ENCODE measurements at regions not wholly inside any gene's neighbourhood (a gene's known extent, or its start where the extent isn't known, plus 50 kb on each side); places are given as distances from the start of the nearest gene placed in this dataset.

GRCh38 chr2:236393581-236393980 lies 129.4 kb upstream of the ASB18 start:
- no peak for TF ChIP-seq Cebpa-rat (IDR thresholded peaks at IDR 0.05)
- peaks cover 7% of the 10 kb centered on the region for H3K4me1 ChIP-seq
- no peaks in the 10 kb centered on the region for H3K36me3 ChIP-seq
- H3K27ac ChIP-seq: no peak overlapping the region
- no peak overlapping the region for H3K9ac ChIP-seq
- no peaks in the 10 kb centered on the region for H3K27me3 ChIP-seq
- no peaks in the 10 kb centered on the region for H4K20me1 ChIP-seq
- peak overlapping the region; percentile 32; the same call in 1 of the 2 replicates for H3K4me2 ChIP-seq
- no peaks in the 10 kb centered on the region for H3K9me3 ChIP-seq
- no peak overlapping the region for H3K4me3 ChIP-seq

- TF ChIP-seq Cebpa-rat (IDR thresholded peaks at IDR 0.05): no peak
- no peaks in the 10 kb centered on the region for H4K20me1 ChIP-seq
- no peaks in the 10 kb centered on the region for H3K9me3 ChIP-seq
- H3K4me1 ChIP-seq: peaks cover 7% of the 10 kb centered on the region
- no peaks in the 10 kb centered on the region for H3K27me3 ChIP-seq
- no peak overlapping the region for H3K4me3 ChIP-seq
- no peaks in the 10 kb centered on the region for H3K36me3 ChIP-seq
- no peak overlapping the region for H3K27ac ChIP-seq
- no peak overlapping the region for H3K9ac ChIP-seq
- H3K4me2 ChIP-seq: no peak overlapping the region
These were observed 130.4 kb upstream of the ASB18 start for GRCh38 chr2:236394571-236394970.

GRCh38 chr2:236395067-236395466 lies 130.9 kb upstream of the ASB18 start:
- Histone ChIP-seq H3K36me3 (no peaks in the 10 kb centered on the region), H3K4me2 (no peak overlapping the region), H3K4me1 (peaks cover 7% of the 10 kb centered on the region), H3K9me3 (no peaks in the 10 kb centered on the region), H3K27ac (no peak overlapping the region), H4K20me1 (no peaks in the 10 kb centered on the region), H3K4me3 (no peak overlapping the region), H3K9ac (no peak overlapping the region), H3K27me3 (no peaks in the 10 kb centered on the region)
- TF ChIP-seq Cebpa-rat (IDR thresholded peaks at IDR 0.05): no peak

- Histone ChIP-seq H3K9me3 (no peaks in the 10 kb centered on the region), H3K27me3 (no peaks in the 10 kb centered on the region), H3K4me3 (no peak overlapping the region)
These were observed 132.7 kb upstream of the ASB18 start for GRCh38 chr2:236396818-236397350.

GRCh38 chr2:236397681-236398080 lies 133.5 kb upstream of the ASB18 start:
- Histone ChIP-seq H3K27ac (no peak overlapping the region), H3K9ac (no peak overlapping the region), H3K4me1 (peaks cover 25% of the 10 kb centered on the region), H3K9me3 (no peaks in the 10 kb centered on the region), H4K20me1 (no peaks in the 10 kb centered on the region), H3K4me3 (no peak overlapping the region), H3K36me3 (no peaks in the 10 kb centered on the region), H3K4me2 (no peak overlapping the region), H3K27me3 (no peaks in the 10 kb centered on the region)
- no peak for TF ChIP-seq Cebpa-rat (IDR thresholded peaks at IDR 0.05)

More at GRCh38 chr2:236396818-236397350, 132.7 kb upstream of the ASB18 start:
- no peak overlapping the region for H3K27ac ChIP-seq
- no peaks in the 10 kb centered on the region for H3K36me3 ChIP-seq
- H4K20me1 ChIP-seq: no peaks in the 10 kb centered on the region
- H3K4me1 ChIP-seq: peaks cover 17% of the 10 kb centered on the region
- no peak overlapping the region for H3K9ac ChIP-seq
- no peak for TF ChIP-seq Cebpa-rat (IDR thresholded peaks at IDR 0.05)
- no peak overlapping the region for H3K4me2 ChIP-seq

GRCh38 chr2:236399409-236399808 lies 135.2 kb upstream of the ASB18 start:
- H3K9ac ChIP-seq: no peak overlapping the region
- H3K4me2 ChIP-seq: no peak overlapping the region
- H3K27me3 ChIP-seq: no peaks in the 10 kb centered on the region
- H3K4me1 ChIP-seq: peaks cover 31% of the 10 kb centered on the region
- H3K36me3 ChIP-seq: no peaks in the 10 kb centered on the region
- H3K4me3 ChIP-seq: no peak overlapping the region
- H3K9me3 ChIP-seq: no peaks in the 10 kb centered on the region
- H3K27ac ChIP-seq: no peak overlapping the region
- no peaks in the 10 kb centered on the region for H4K20me1 ChIP-seq
- TF ChIP-seq Cebpa-rat (IDR thresholded peaks at IDR 0.05): no peak

- TF ChIP-seq Cebpa-rat (IDR thresholded peaks at IDR 0.05): no peak
- Histone ChIP-seq H4K20me1 (no peaks in the 10 kb centered on the region), H3K9me3 (no peaks in the 10 kb centered on the region), H3K4me3 (no peak overlapping the region), H3K27me3 (no peaks in the 10 kb centered on the region), H3K36me3 (no peaks in the 10 kb centered on the region), H3K4me2 (no peak overlapping the region), H3K4me1 (peaks cover 31% of the 10 kb centered on the region), H3K9ac (no peak overlapping the region), H3K27ac (no peak overlapping the region)
These were observed 135.9 kb upstream of the ASB18 start for GRCh38 chr2:236400046-236400574.

- H3K4me1 ChIP-seq: peaks cover 31% of the 10 kb centered on the region
- H3K27me3 ChIP-seq: no peaks in the 10 kb centered on the region
- no peaks in the 10 kb centered on the region for H3K36me3 ChIP-seq
- no peaks in the 10 kb centered on the region for H3K9me3 ChIP-seq
- H3K27ac ChIP-seq: no peak overlapping the region
- TF ChIP-seq Cebpa-rat (IDR thresholded peaks at IDR 0.05): no peak
- H3K4me3 ChIP-seq: no peak overlapping the region
- peak overlapping the region; percentile 91 for H3K4me2 ChIP-seq
- H3K9ac ChIP-seq: no peak overlapping the region
- H4K20me1 ChIP-seq: no peaks in the 10 kb centered on the region
These were observed 136.6 kb upstream of the ASB18 start for GRCh38 chr2:236400594-236401360.

- Histone ChIP-seq H3K9me3 (no peaks in the 10 kb centered on the region), H3K4me2 (peak overlapping the region; percentile 91), H4K20me1 (no peaks in the 10 kb centered on the region), H3K4me1 (peaks cover 36% of the 10 kb centered on the region), H3K36me3 (no peaks in the 10 kb centered on the region), H3K4me3 (no peak overlapping the region), H3K27ac (no peak overlapping the region), H3K27me3 (no peaks in the 10 kb centered on the region), H3K9ac (no peak overlapping the region; the same call in 1 of the 2 replicates)
- no peak for TF ChIP-seq Cebpa-rat (IDR thresholded peaks at IDR 0.05)
These were observed 138.0 kb upstream of the ASB18 start for GRCh38 chr2:236402033-236402790.

- TF ChIP-seq Cebpa-rat (IDR thresholded peaks at IDR 0.05): no peak
- Histone ChIP-seq H3K4me2 (peak overlapping the region; percentile 91), H3K4me3 (no peak overlapping the region), H3K36me3 (no peaks in the 10 kb centered on the region), H4K20me1 (no peaks in the 10 kb centered on the region), H3K4me1 (peaks cover 44% of the 10 kb centered on the region), H3K9ac (no peak overlapping the region), H3K27me3 (no peaks in the 10 kb centered on the region), H3K27ac (no peak overlapping the region), H3K9me3 (peaks cover 5% of the 10 kb centered on the region; the same call in 1 of the 2 replicates)
These were observed 138.9 kb upstream of the ASB18 start for GRCh38 chr2:236403125-236403524.

Data from BLaER1 (cell line).